GM12892 (cell line): ENCODE measurements at regions not wholly inside any gene's neighbourhood (a gene's known extent, or its start where the extent isn't known, plus 50 kb on each side); places are given as distances from the start of the nearest gene placed in this dataset.

Experiments
- DNase-seq: peaks from one replicate; pipeline ENCODE4 v3.0.0; 2011; ENCODE audit not compliant: insufficient read length
- FAIRE-seq: peaks from 2 replicates; lab custom pipeline; 2011; peaks lifted over from hg19 to GRCh38; lab: Jason Lieb, UNC
- POLR2A ChIP-seq: IDR thresholded peaks from 2 replicates; pipeline ENCODE4 v1.6.1; 2011; ENCODE audit warnings: low read depth, low read length, control low read depth
- POLR2AphosphoS5 ChIP-seq: IDR thresholded peaks from 2 replicates; pipeline ENCODE4 v1.6.1; 2011; ENCODE audit warnings: low read depth, low read length, control low read depth
- TAF1 ChIP-seq: IDR thresholded peaks from 2 replicates; pipeline ENCODE4 v1.6.1; 2011; ENCODE audit warnings: low read depth, mild to moderate bottlenecking, control low read depth, low read length, borderline replicate concordance

- DNase-seq (no peak), FAIRE-seq (no peak)
- TF ChIP-seq POLR2AphosphoS5 (no peak), TAF1 (no peak), POLR2A (no peak)
Measured at GRCh38 chr2:22326250-22326649, 1058.7 kb upstream of the KLHL29 start.

- FAIRE-seq = no peak
- TF ChIP-seq POLR2AphosphoS5 = no peak
- TF ChIP-seq POLR2A = no peak
- TF ChIP-seq TAF1 = no peak
- no peak for DNase-seq
Measured at GRCh38 chr2:22329211-22330154, 1055.5 kb upstream of the KLHL29 start.

GRCh38 chr2:22336414-22336813 lies 1048.6 kb upstream of the KLHL29 start:
- FAIRE-seq (no peak), DNase-seq (no peak)
- TF ChIP-seq TAF1 (no peak), POLR2A (no peak), POLR2AphosphoS5 (no peak)

- TF ChIP-seq POLR2AphosphoS5 (no peak), TAF1 (no peak), POLR2A (no peak)
- DNase-seq (no peak), FAIRE-seq (no peak)
Measured at GRCh38 chr2:22340716-22341115, 1044.3 kb upstream of the KLHL29 start.

GRCh38 chr2:22347306-22347705 lies 1037.7 kb upstream of the KLHL29 start:
- FAIRE-seq (no peak), DNase-seq (no peak)
- TF ChIP-seq POLR2AphosphoS5 (no peak), POLR2A (no peak), TAF1 (no peak)

- FAIRE-seq = no peak
- no peak for DNase-seq
- no peak for TF ChIP-seq TAF1
- no peak for TF ChIP-seq POLR2A
- TF ChIP-seq POLR2AphosphoS5 = no peak
Measured at GRCh38 chr2:22350621-22351020, 1034.4 kb upstream of the KLHL29 start.

GRCh38 chr2:22355816-22356433 lies 1029.1 kb upstream of the KLHL29 start:
- no peak for FAIRE-seq
- peak; percentile 9 for DNase-seq
- no peak for TF ChIP-seq TAF1

- no peak for DNase-seq
- no peak for FAIRE-seq
- TF ChIP-seq POLR2A (no peak), TAF1 (no peak), POLR2AphosphoS5 (no peak)
Measured at GRCh38 chr2:22359071-22359672, 1025.8 kb upstream of the KLHL29 start.

- FAIRE-seq = no peak
- no peak for DNase-seq
- TF ChIP-seq TAF1 (no peak), POLR2AphosphoS5 (no peak), POLR2A (no peak)
Measured at GRCh38 chr2:22360735-22361374, 1024.1 kb upstream of the KLHL29 start.

GRCh38 chr2:22361571-22361970 lies 1023.4 kb upstream of the KLHL29 start:
- no peak for FAIRE-seq
- TF ChIP-seq POLR2AphosphoS5 (no peak), POLR2A (no peak), TAF1 (no peak)

GRCh38 chr2:22375096-22375495 lies 1009.9 kb upstream of the KLHL29 start:
- no peak for DNase-seq
- TF ChIP-seq POLR2AphosphoS5 (no peak), TAF1 (no peak), POLR2A (no peak)
- FAIRE-seq = no peak

More at GRCh38 chr2:22361571-22361970, 1023.4 kb upstream of the KLHL29 start:
- no peak for DNase-seq
